ENCODE measurements at regions not wholly inside any gene's neighbourhood (a gene's known extent, or its start where the extent isn't known, plus 50 kb on each side); places are given as distances from the start of the nearest gene placed in this dataset.

GRCh38 chr5:155416765-155417164, 403.2 kb downstream of the KIF4B start:
- DNase-seq (ENCODE audit: low read depth): no peak

GRCh38 chr5:155418960-155419579, 405.5 kb downstream of the KIF4B start:
- DNase-seq (ENCODE audit: low read depth): no peak

GRCh38 chr5:155430192-155430591, 416.6 kb downstream of the KIF4B start:
- DNase-seq (ENCODE audit: low read depth): no peak

- DNase-seq (ENCODE audit: low read depth): no peak
Observed at GRCh38 chr5:155434267-155434666, 420.7 kb downstream of the KIF4B start.

GRCh38 chr5:155434681-155435080, 421.1 kb downstream of the KIF4B start:
- no peak for DNase-seq (ENCODE audit: low read depth)

- no peak for DNase-seq (ENCODE audit: low read depth)
Observed at GRCh38 chr5:155441849-155442248, 428.3 kb downstream of the KIF4B start.

GRCh38 chr5:155451106-155451505, 437.6 kb downstream of the KIF4B start:
- no peak for DNase-seq (ENCODE audit: low read depth)

- no peak for DNase-seq (ENCODE audit: low read depth)
Observed at GRCh38 chr5:155455791-155456514, 442.4 kb downstream of the KIF4B start.

- DNase-seq (ENCODE audit: low read depth): no peak
Observed at GRCh38 chr5:155459889-155460500, 446.4 kb downstream of the KIF4B start.

- no peak for DNase-seq (ENCODE audit: low read depth)
Observed at GRCh38 chr5:155460501-155460931, 447.0 kb downstream of the KIF4B start.

GRCh38 chr5:155461304-155461703, 447.7 kb downstream of the KIF4B start:
- DNase-seq (ENCODE audit: low read depth): no peak

- no peak for DNase-seq (ENCODE audit: low read depth)
Observed at GRCh38 chr5:155466851-155467250, 453.3 kb downstream of the KIF4B start.

GRCh38 chr5:155471027-155471426, 457.5 kb downstream of the KIF4B start:
- DNase-seq (ENCODE audit: low read depth): no peak

- DNase-seq (ENCODE audit: low read depth): no peak
Observed at GRCh38 chr5:155472780-155473179, 459.2 kb downstream of the KIF4B start.

GRCh38 chr5:155475318-155475717, 461.8 kb downstream of the KIF4B start:
- no peak for DNase-seq (ENCODE audit: low read depth)

- DNase-seq (ENCODE audit: low read depth): no peak
Observed at GRCh38 chr5:155480731-155481131, 467.2 kb downstream of the KIF4B start.

- no peak for DNase-seq (ENCODE audit: low read depth)
Observed at GRCh38 chr5:155481182-155481581, 467.6 kb downstream of the KIF4B start.

GRCh38 chr5:155482428-155482827, 468.9 kb downstream of the KIF4B start:
- DNase-seq (ENCODE audit: low read depth): no peak

- DNase-seq (ENCODE audit: low read depth): no peak
Observed at GRCh38 chr5:155485386-155485785, 471.8 kb downstream of the KIF4B start.

- DNase-seq (ENCODE audit: low read depth): no peak
Observed at GRCh38 chr5:155489949-155490348, 476.4 kb downstream of the KIF4B start.

GRCh38 chr5:155492191-155492590, 478.6 kb downstream of the KIF4B start:
- DNase-seq (ENCODE audit: low read depth): no peak

- DNase-seq (ENCODE audit: low read depth): no peak
Observed at GRCh38 chr5:155504606-155505005, 491.1 kb downstream of the KIF4B start.

GRCh38 chr5:155507363-155507762, 493.8 kb downstream of the KIF4B start:
- no peak for DNase-seq (ENCODE audit: low read depth)

Data from iris pigment epithelial cell (primary cell).